Peyer's patch (tissue), 4 donors: ENCODE measurements at regions not wholly inside any gene's neighbourhood (a gene's known extent, or its start where the extent isn't known, plus 50 kb on each side); places are given as distances from the start of the nearest gene placed in this dataset.

Experiments
- POLR2A ChIP-seq, 2 donors: fragments of 450-650 bp; IDR thresholded peaks; one replicate each; pipeline ENCODE4 v1.5.1; 2017; ENCODE audit warnings: antibody characterized with exemption in 2 of 2, mild to moderate bottlenecking in 2 of 2, moderate library complexity in 2 of 2
- TF ChIP-seq, protein P1 (sequence below), 6 experiments: fragments of 450-650 bp in 4 of 6; fragments of 200-600 bp in 2 of 6; sonication (generic) in 1 of 6; IDR thresholded peaks; one replicate each; pipeline ENCODE4 v1.5.1; 2017 to 2019; ENCODE audit warnings: antibody characterized with exemption in 6 of 6, mild to moderate bottlenecking in 3 of 6, moderate library complexity in 1 of 6

DNA sequence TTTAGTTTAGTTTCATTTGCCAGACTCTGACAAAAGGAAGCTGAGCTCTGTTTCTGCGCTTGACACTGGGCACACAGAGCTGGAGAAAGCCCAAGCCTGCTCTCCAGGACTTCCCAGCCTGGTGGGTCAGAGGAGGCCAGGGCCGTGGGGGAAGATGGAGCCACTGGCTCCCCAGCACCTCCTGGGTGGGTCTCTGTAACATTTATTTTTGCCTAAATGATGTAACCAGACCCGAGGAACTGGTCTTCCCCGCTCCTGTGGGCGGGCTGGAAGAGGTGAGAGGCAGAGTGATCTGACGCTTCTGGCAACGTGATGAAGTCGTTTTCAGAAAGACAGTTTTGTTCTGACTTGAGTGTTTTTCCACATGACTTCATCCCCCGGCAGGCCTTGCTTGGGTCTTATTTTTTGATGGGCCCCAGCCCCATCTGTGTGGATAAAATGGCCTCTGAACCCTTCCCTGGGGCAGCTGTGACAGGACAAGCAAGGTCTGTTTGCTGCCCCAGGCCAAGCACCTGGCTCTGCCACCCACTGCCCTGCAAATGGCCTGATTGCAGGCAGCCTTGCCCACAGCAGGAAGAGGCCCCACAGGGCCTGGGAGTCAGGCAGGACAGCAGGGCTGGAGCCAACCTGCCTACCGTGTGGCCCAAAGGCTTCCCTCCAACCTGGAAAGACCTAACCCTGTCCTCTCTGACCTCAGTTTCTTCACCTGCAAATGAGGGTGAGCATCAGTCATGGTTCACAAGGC, 304.9 kb upstream of the ZMIZ1 start:
- TF ChIP-seq, protein P1, sequence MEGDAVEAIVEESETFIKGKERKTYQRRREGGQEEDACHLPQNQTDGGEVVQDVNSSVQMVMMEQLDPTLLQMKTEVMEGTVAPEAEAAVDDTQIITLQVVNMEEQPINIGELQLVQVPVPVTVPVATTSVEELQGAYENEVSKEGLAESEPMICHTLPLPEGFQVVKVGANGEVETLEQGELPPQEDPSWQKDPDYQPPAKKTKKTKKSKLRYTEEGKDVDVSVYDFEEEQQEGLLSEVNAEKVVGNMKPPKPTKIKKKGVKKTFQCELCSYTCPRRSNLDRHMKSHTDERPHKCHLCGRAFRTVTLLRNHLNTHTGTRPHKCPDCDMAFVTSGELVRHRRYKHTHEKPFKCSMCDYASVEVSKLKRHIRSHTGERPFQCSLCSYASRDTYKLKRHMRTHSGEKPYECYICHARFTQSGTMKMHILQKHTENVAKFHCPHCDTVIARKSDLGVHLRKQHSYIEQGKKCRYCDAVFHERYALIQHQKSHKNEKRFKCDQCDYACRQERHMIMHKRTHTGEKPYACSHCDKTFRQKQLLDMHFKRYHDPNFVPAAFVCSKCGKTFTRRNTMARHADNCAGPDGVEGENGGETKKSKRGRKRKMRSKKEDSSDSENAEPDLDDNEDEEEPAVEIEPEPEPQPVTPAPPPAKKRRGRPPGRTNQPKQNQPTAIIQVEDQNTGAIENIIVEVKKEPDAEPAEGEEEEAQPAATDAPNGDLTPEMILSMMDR (IDR thresholded peaks at IDR 0.05) = no peak
- TF ChIP-seq POLR2A (IDR thresholded peaks at IDR 0.05) = no peak
